GDM1 (cell line): ENCODE measurements at regions not wholly inside any gene's neighbourhood (a gene's known extent, or its start where the extent isn't known, plus 50 kb on each side); places are given as distances from the start of the nearest gene placed in this dataset.
"Not testable (repeated sequence)": the region's sequence is repeated elsewhere in the genome, so short reads cannot be mapped to it uniquely, and the experiment has no call there.

ENCODE experiments used
- DNase-seq: peaks from one replicate; lab custom pipeline; 2025; lab: John Stamatoyannopoulos, UW

DNA sequence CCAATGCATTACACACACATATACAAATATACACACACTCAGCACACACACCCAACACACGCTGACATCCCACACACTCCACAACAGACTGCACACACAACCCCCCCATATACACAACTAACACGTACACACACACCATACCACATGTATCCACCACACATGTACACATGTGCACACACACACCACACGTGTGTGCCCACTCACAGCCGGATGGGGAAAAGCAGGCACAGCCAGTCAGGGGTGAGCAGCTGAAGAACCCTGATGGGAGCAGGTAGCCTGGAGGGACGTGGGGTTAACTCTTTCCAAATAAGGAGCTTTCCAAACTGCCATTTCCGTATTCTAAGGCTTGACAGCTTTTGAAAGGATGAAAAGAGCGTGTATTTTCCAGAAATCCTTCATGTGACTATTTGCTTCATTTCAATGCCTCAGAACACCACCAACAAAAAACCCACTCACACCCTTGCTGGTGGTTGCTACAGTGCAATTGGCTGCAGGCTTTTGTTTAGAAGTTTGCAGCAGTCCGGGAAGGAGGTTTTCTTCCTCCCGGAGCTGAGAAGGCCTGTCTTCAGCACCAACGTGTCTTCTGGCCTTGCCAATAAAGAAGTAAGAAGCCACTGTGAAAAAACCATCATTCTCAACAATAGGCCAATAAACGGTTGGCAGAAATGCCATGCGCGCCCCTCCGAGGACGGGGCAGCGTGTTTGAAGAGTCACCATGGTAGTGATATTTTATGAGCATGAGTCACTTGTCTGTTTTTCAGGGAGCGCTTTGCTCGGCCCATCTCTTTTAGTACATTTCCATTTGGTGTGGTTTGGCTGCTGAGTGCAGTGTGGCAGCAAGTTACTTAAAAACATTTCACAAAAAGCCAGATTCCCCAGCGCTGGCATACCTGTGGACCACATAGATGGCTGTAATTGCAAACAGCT is 131.3 kb upstream of the GMDS start:
- DNase-seq: no peak

DNA sequence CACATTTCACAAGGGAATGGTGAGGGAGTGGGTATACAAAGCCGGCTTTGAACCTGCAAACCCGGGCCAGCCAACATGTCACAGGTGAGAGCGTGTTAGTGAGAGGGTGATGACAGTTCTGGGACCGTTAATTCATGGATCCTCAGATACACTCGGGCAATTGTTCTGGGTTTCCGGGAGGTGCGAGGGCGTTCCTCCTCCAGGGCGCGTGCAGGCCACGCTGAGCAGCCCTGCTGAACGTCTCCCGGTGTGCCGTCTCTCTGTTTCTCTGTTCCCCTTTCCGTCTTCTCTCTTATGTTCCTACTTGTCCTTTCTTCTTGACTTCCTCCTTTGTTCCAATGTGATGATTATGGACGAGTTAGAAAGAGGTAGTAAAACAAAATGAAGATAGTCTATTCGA is 130.0 kb upstream of the GMDS start:
- DNase-seq: no peak

- DNase-seq: no peak
These were observed 124.2 kb upstream of the GMDS start for GRCh38 chr6:2369606-2370005.

DNA sequence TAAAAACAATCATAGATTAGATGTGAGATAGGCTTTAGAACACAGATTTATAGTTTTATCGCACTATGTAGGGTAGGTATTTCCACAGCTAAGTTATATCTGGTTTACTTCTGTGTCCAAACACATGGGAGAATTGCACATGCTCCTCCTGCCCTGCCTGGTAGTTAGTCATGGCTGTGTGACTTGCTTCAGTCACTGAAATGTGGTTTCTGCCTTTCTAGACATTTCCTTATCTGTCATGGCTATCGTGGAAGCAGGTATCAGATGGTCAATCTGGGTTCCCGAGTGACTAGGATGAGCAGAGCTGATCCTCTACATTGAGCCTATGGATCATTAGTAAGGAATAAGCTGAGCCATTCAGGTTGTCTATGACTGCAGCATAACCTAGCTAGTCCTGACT is 117.8 kb upstream of the GMDS start:
- DNase-seq: no peak

- no peak for DNase-seq
These were observed 115.8 kb upstream of the GMDS start for GRCh38 chr6:2361195-2361594.

DNA sequence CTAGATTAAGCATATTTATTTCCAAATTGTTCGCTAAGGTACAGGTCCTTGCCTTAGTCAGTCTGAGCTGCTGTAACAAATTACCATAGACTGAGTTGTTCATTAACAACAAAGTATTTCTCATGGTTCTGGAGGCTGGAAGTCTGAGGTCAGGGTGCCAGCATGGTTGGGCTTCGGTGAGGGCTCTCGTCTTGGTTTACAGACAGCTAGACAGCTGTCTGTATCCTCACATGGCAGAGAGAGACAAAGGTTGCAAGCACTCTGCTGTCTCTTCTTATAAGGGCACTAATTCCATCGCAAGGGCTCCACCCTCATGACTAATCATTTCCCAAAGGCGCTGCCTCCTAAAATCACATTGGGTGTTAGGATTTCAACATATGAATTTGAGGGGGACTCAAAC is 115.3 kb upstream of the GMDS start:
- DNase-seq: no peak

DNA sequence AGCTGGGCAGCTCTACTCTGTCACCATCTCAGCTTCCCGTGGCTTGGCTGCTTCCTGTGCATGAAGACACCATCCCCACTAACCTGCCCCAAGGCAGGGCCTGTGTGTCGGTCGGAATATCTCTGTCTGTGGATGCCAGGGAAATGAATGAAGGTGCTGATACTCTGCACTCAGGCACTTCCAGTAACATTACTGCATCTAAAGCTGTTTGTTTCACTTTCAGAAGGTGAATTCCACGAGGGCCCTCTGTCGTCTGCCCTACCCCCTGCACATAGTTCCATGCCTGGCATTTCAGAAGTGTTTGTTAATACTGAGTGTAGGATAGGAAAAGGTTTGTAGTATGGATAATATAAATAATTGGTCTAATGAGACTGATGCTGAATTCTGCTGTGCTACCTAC is 114.7 kb upstream of the GMDS start:
- no peak for DNase-seq

- DNase-seq: no peak
These were observed 109.7 kb upstream of the GMDS start for GRCh38 chr6:2355150-2355549.

- no peak for DNase-seq
These were observed 108.7 kb upstream of the GMDS start for GRCh38 chr6:2354138-2354491.

GRCh38 chr6:2353412-2354137 is 108.2 kb upstream of the GMDS start:
- peak; percentile 30 for DNase-seq

GRCh38 chr6:2351807-2352431 is 106.5 kb upstream of the GMDS start:
- DNase-seq: no peak

DNA sequence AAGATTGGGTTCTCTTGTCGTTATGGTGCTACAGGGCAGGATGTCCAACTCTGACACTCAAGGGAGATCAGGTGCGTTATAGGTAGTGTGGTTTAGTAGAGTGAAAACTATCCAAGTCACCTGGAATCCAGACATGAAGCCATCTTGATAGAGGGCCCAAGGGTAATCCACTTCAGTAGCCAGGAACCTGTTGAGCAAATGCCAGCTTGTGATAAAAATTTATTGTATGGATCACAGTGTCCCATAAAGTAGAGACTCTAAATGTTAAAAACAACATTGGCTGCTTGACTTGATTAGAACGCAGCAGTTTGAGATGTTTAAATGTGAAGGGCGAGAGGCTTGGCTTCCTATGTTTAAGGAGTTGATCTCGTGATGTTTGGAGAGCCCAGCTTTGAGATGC is 105.7 kb upstream of the GMDS start:
- no peak for DNase-seq

DNA sequence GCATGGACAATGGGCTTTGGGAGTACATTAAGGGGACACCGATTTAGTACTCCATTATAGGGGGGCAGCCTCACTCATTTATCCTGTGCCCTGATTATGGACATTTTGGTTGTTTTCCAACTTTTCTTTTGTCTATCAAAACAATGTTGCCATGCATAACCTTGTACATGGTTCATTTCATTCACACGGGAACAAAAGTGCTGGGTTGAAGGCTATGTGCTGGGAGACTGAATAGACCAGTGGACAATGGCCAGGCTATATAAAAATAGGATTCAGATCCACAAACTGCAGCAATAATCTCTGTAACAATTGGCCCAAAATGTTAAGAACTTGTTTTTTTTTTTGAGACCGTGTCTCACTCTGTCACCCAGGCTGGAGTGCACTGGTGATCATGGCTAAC is 100.7 kb upstream of the GMDS start:
- no peak for DNase-seq

- DNase-seq: no peak
These were observed 99.0 kb upstream of the GMDS start for GRCh38 chr6:2344319-2344905.

- DNase-seq: no peak
These were observed 82.2 kb upstream of the GMDS start for GRCh38 chr6:2327591-2327990.

GRCh38 chr6:2324166-2324953 is 79.0 kb upstream of the GMDS start:
- no peak for DNase-seq

DNA sequence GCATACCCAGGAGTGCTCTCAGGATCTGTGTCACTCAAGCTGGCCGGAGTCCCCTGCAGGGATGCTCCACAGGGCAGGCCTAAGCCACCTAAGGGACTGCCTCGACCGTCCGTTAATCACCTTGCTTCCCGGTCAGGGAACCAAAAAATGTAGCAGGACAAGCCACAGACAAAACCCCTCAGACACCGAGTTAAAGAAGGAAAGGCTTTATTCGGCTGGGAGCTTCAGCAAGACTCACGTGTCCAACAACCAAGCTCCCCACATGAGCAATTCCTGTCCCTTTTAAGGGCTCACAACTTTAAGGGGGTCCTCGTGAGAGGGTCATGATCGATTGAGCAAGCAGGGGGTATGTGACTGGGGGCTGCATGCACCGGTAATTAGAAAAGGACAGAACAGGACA is 72.1 kb upstream of the GMDS start:
- not testable (repeated sequence) for DNase-seq

DNA sequence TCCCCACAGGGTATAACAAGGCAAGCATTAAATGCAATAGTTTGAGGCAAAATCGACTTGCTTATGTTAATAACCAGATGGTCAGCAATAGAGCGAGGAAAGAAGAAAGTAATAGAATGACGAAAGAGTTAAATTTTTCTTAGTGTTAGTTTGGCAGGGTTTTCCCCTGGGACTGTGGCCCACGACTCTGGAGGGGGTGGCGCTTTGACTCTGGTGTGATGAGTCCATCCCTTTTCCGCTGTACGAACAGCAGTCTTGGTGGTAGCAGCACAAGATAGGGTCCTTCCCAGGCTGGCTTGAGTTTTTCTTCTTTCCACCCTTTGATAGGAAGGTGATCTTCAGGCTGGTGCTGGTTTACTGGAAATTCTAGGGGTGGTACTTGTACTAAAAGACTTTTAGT is 69.2 kb upstream of the GMDS start:
- no peak for DNase-seq

DNA sequence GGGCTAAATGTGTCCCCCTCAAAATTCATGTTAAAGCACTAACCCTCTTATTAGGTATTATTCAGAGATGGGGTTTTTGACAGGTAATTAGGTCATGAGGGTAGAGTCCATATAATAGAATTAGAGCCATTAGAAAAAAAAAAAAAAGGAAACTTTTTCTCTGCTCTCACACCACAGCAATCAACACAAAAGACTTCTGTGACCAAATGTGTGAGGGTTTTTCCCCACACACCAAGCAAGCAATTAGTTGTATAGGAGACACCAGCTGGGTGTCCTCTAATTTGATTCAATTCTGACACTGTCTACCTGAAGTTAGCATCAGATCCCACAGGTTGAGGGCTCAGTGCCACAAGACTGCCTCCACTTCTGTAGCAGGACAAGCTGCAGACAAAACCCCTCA is 64.6 kb upstream of the GMDS start:
- no peak for DNase-seq

DNA sequence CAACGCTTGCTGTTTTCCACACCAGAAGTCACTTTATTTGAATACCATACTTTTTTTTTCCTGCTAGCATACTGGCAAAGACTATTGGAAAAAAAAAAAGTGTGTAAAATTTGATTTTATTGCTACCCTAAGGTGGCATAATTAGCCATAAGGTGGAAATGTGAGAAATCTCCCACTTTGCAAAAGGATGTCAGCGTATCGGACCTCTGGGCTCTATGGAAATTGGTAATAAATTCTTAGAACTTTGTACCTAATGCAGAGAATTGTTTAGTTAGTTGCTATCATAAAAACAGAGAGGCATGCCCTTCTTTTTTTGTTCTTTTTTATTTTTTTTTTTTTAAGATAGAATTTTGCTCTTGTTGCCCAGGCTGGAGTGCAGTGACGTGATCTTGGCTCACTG is 63.7 kb upstream of the GMDS start:
- no peak for DNase-seq

GRCh38 chr6:2307799-2308198 is 62.4 kb upstream of the GMDS start:
- no peak for DNase-seq

DNA sequence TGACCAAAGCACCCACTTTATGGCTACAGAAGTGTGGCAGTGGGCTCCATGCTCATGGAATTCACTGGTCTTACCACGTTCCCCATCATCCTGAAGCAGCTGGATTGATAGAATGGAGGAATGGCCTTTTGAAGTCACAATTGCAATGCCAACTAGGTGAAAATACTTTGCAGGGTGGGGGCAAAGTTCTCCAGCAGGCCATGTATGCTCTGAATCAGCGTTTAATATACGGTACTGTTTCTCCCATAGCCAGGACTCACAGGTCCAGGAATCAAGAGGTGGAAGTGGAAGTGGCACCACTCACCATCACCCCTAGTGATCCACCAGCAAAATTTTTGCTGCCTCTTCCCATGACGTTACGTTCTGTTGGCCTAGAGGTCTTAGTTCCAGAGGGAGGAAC is 60.5 kb upstream of the GMDS start:
- DNase-seq: no peak
